ENCODE measurements at regions not wholly inside any gene's neighbourhood (a gene's known extent, or its start where the extent isn't known, plus 50 kb on each side); places are given as distances from the start of the nearest gene placed in this dataset.
"Not testable (repeated sequence)": the region's sequence is repeated elsewhere in the genome, so short reads cannot be mapped to it uniquely, and the experiment has no call there.

- DNase-seq = no peak
Observed at GRCh38 chr15:26259581-26259980, 396.5 kb upstream of the ATP10A start.

DNA sequence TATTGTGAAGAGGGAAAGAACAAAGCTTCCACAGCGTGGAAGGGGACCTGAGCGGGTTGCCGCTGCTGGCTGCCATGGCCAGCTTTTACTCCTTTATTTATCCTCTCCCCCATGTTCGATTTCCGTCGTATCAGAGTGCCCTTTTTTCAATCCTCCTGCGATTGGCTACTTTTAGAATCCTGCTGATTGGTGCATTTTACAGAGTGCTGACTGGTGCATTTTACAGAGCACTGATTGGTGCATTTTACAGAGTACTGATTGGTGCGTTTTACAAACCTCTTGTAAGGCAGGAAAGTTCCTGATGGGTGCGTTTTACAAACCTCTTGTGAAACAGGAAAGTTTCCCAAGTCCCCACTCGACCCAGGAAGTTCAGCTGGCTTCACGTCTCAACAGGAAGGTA, 381.7 kb upstream of the ATP10A start:
- DNase-seq = not testable (repeated sequence)

DNA sequence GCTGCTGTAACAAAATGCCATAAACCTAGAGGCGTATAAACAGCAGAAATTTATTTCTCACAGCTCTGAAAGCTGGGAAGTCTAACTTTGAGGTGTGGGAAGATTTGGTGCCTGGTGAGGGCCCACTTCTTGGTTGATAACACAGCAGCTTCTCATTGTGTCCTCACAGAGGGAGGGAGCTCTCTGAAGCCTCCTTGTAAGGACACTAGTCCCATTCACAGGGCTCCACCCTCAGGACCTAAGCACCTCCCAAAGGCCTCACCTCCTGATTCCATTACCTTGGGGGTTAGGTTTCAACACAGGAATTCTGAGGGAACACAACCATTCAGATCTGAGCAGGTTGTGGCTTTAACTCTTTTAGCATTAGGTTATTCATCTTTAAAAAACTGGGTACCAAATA, 380.3 kb upstream of the ATP10A start:
- DNase-seq = no peak

DNA sequence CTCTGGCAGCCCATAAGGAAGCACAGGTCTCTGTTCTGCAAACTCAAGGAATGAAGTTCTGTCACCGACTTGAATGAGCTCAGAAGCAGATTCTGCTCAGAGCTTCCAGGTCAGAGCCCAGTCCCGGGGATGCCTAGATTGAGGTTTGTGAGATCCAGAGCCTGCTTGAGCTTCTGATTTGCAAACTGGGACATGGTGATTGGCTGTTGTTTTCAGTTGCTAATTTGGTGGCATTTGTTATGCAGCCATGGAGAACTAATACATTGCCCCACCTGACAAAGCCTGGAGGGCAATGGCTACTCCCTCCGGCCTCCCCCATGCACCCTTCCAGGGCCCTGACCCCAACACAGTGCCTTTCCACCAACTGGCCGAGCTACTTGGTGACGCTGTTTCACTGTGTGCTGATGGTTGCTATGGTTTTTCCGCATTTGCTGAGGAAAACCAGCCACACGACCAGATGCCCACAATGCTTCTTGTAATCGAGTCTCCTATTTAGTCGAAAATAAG, 379.5 kb upstream of the ATP10A start:
- no peak for DNase-seq

- DNase-seq = no peak
Observed at GRCh38 chr15:26235864-26236263, 372.7 kb upstream of the ATP10A start.

GRCh38 chr15:26234976-26235767, 372.0 kb upstream of the ATP10A start:
- no peak for DNase-seq

DNA sequence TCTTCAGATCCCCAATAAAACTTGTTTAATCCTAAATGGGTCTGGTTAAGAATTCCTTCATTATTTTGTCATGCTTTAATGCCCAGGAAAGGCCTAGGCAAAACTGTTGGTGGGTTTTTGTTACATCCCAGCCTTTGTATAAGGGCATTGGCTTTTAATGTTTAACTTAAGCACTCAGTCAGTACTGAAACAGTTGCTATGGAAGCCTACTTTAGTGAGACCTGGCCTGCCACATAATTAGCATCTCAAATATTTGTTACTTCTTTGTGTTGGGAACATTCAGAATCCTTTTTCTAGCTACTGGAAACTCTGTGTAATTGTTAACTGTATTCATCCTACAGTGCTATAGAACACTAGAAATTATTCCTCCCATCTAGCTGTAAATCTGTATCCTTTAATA, 369.6 kb upstream of the ATP10A start:
- no peak for DNase-seq

DNA sequence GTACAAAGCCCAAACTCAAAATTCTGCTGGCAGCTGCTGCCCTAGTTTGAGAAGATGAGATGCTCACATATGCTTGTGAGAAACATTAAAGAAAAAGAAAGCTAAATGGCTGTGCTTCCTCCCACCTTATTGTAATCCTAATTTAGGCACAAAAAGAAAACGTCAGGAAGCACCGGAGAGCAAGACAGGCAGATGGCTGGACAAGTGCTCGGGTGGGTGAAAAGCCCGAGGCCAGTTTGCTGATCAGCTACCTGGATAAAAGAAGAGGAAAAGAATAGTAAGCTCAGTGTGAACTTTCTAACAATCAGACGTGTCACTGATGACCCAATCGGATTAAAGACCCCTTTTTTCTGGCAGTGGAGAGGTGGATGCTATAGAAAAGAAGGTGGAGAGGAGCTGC, 368.0 kb upstream of the ATP10A start:
- DNase-seq = no peak

DNA sequence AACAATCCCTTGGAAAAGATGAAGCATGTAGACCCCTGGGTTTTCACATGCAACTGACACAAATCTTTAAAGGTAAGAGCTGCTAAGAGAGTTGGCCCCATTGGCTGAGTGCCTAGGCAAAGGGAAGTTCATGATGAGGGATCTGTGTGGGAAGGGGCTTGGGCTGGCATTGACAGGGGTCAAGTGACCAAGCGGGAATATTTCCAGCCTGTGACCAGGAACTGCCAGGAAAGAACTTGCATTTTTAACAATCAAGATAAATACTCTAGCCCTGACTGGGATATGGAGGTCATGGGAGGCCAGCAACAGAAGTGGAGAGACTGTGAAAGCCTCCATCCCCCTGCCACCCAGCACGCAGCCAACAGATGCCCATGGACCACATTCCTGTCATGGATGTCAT, 361.1 kb upstream of the ATP10A start:
- DNase-seq = no peak

DNA sequence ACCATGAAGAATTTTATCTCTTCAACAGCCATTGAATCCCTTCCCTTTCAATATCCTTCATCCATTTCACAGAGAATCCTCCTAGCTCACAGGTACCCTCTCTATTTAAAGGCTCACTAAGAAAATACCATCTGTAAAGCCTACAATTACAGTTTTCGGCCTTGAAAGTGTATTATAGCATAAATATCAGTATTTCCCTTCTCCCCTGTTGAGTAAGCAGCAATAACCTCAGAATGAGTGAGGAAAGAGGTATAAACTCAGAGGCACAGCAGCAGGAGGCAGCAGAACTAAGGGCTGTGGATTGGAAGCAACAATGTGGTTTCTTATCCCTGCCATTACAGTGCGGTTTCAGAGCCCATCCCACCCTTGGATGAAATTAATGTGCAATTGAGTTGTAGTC, 360.6 kb upstream of the ATP10A start:
- no peak for DNase-seq

DNA sequence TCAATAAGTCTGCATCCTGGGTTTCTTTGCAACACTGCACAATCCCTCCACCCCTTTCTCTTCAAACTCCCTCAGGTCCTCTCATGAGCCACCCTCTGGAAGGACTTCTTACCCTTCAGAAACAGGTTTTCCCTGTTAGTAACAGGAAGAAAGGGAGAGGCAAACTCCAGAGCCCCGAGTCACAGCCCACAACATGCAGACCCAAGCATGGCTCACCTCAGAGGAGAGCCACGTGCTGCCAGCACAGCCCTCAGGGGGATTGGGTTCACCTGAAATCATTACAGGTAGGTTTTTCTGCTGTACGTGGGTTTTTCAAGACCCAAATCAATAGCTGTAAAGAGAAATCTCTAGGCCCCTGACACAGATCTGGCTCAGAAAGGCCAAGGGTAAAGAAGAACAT, 359.7 kb upstream of the ATP10A start:
- no peak for DNase-seq

- DNase-seq = not testable (repeated sequence)
Observed at GRCh38 chr15:26217043-26217442, 353.9 kb upstream of the ATP10A start.

DNA sequence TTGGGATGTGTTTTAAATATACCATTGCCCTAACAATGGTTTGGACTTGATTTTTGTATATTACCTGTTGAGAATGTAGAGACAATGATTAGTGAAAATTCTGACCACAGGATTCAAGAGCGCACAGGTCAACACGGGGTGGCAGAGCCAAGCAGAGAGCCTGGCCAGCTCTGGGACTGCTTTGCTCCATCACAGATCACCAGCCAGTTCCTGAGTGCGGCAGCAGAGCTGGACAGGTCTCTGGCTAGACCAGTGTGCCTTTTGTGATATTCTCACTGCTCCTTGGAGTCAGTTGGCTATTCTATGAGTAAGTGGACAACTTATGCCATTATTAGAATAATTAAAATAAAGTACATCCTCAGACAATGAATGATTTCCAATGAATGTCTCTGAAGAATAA, 351.2 kb upstream of the ATP10A start:
- DNase-seq = no peak

DNA sequence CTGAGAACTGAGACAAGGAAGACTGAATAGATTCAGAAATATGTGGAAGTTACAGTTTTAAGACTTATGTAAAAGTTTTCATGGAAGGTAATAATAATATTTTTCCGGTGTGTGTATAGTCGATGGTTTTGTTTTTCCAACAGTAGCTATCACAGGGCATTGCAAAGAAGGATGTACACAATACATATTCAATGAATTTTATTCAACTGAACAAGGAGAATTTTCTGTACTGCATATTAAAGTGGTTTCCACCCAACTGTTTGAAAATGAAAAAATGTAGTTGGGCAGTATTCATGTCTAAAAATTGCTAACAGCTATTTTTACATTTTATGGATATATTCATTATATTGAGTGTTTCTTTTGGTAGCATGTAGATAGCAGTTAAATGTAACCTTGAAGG, 350.3 kb upstream of the ATP10A start:
- no peak for DNase-seq

GRCh38 chr15:26212109-26212508, 349.0 kb upstream of the ATP10A start:
- DNase-seq = no peak

DNA sequence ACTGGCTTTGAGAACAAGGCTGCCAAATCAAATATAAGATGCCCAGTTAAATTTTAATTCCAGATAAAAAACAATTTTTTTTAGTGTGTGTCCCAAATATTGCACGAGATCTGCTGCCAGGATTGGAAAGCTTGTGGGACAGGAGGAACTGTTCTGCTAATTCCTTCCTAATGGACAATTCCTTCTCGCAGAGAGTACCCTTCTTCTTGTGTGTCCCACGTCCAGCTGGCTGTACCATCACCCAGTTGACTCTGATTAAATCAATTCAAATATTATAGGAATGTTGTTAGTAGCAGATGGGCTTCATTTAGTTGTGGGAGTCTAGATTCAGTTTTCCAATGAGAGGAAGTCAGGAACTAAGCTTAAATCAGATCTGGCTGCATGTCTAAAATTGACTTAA, 347.9 kb upstream of the ATP10A start:
- no peak for DNase-seq

- DNase-seq = no peak
Observed at GRCh38 chr15:26201177-26201858, 338.2 kb upstream of the ATP10A start.

DNA sequence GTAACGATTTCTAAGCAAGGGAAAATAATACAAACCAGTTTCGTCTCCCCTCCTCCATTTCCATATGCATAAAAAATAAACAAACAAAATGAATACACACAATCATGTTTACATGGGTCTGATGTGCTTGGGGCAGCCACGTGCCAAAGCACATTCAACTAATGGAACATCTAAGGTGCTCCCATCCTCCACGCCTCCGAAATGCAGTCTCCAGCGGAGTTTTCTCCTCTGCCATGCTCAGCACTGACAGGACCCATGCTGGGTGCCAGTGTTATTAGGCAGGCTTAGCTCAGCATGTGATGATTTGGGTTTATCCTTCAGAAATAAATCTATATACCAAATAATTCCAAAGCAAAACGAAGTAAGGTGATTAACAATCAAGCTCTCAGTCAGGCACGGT, 337.3 kb upstream of the ATP10A start:
- DNase-seq = no peak

DNA sequence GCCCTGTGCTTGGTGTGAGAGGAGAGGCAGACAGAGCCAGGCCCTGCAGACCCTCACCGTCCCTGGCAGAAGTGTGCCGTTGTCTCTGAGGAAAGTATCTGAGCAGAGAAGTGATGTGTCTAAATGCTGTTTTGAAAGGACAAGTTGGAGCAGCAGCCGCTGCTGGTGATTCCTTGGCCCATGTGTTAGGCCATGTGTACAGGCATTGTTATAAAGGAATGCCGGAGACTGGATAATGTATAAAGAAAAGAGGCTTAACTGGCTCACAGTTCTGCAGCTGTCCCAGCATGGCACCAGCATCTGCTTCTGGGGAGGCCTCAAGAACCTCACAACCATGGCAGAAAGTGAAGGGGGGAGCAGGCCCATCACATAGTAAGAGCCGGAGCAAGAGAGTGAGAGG, 334.6 kb upstream of the ATP10A start:
- no peak for DNase-seq

DNA sequence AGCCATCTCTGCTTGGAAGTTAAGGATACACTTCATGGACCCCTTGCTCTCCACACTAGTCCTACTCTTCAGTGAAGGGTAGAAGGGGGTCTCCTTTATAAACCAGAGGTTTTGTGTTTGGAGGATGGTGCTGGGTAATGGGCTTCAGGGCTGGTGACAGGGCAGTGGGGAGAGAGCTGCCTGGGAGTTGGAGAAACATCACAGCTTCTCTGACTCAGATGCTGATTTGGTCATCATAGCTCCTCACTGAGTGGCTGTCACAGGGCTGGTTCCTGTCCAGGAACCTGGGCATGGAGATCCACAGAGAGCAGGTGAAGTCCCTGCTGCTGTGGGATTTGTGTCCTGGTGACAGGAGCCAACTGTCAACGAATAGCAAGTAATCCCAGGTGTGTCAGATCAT, 333.9 kb upstream of the ATP10A start:
- DNase-seq = no peak

GRCh38 chr15:26191193-26191592, 328.1 kb upstream of the ATP10A start:
- DNase-seq = no peak

- DNase-seq = not testable (repeated sequence)
Observed at GRCh38 chr15:26186138-26186537, 323.0 kb upstream of the ATP10A start.

- no peak for DNase-seq
Observed at GRCh38 chr15:26182441-26182840, 319.3 kb upstream of the ATP10A start.

- DNase-seq = no peak
Observed at GRCh38 chr15:26179906-26180305, 316.8 kb upstream of the ATP10A start.
